GM12892 (cell line): ENCODE measurements at regions not wholly inside any gene's neighbourhood (a gene's known extent, or its start where the extent isn't known, plus 50 kb on each side); places are given as distances from the start of the nearest gene placed in this dataset.
"Not testable (repeated sequence)": the region's sequence is repeated elsewhere in the genome, so short reads cannot be mapped to it uniquely, and the experiment has no call there.

Experiments
- POLR2A ChIP-seq: IDR thresholded peaks from 2 replicates; pipeline ENCODE4 v1.6.1; 2011; ENCODE audit warnings: low read depth, low read length, control low read depth
- POLR2AphosphoS5 ChIP-seq: IDR thresholded peaks from 2 replicates; pipeline ENCODE4 v1.6.1; 2011; ENCODE audit warnings: low read depth, low read length, control low read depth
- TAF1 ChIP-seq: IDR thresholded peaks from 2 replicates; pipeline ENCODE4 v1.6.1; 2011; ENCODE audit warnings: low read depth, mild to moderate bottlenecking, control low read depth, low read length, borderline replicate concordance

GRCh38 chr18:14392604-14393003, 150.8 kb downstream of the POTEC start:
- not testable (repeated sequence) for TF ChIP-seq POLR2A, POLR2AphosphoS5, TAF1
